Hypothalamus (tissue), 51 donors: ENCODE measurements at regions not wholly inside any gene's neighbourhood (a gene's known extent, or its start where the extent isn't known, plus 50 kb on each side); places are given as distances from the start of the nearest gene placed in this dataset.

Source experiments
- DNase-seq, 51 donors: peaks; one replicate each; lab custom pipeline; 2025; lab: John Stamatoyannopoulos, UW

DNA sequence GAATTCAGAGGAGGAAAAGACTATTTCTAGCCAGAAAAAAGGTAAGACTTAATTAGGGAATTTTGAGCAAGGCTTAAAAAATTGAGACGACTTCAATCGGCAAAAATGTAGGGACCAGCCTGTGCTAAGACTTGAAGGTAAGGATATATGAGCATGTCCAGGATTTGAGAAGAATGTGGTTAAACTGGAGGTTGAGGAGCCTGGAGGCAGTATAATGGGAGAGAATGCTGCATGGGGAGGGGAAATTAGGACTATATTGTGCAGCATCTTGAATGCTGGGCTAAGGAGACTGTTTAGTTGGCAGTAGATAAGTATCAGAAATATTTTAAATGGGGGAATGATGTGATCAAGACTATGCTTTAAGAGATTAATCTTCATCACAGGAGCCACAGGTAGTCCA lies 53.1 kb upstream of the PCGF5 start:
- no peak for DNase-seq

GRCh38 chr10:91170418-91170817 lies 50.0 kb upstream of the PCGF5 start:
- no peak for DNase-seq
